SK-N-MC (cell line): ENCODE measurements at regions not wholly inside any gene's neighbourhood (a gene's known extent, or its start where the extent isn't known, plus 50 kb on each side); places are given as distances from the start of the nearest gene placed in this dataset.
"Not testable (repeated sequence)": the region's sequence is repeated elsewhere in the genome, so short reads cannot be mapped to it uniquely, and the experiment has no call there.

ENCODE experiments used
- DNase-seq: peaks from one replicate; pipeline ENCODE4 v3.0.0-alpha.2; 2011; ENCODE audit warnings: low read depth, low spot score
- H3K27ac ChIP-seq: fragments of 200-600 bp; sonication (generic); 2 replicates; pipeline ENCODE4 v1.5.1; 2016; ENCODE audit warnings: mixed run types
- H3K36me3 ChIP-seq: fragments of 200-600 bp; sonication (generic); 2 replicates; pipeline ENCODE4 v1.6.1; 2017; ENCODE audit warnings: antibody characterized with exemption, low read length, mixed read lengths; ENCODE audit not compliant: insufficient read depth
- H3K4me3 ChIP-seq: fragments of 200-600 bp; sonication (generic); 2 replicates; pipeline ENCODE4 v1.5.1; 2016
- H3K9ac ChIP-seq: fragments of 200-600 bp; sonication (generic); 2 replicates; pipeline ENCODE4 v1.8.0; 2017; ENCODE audit warnings: mixed run types, mixed read lengths; ENCODE audit not compliant: insufficient read length
- H3K9me3 ChIP-seq: fragments of 200-600 bp; sonication (generic); 2 replicates; pipeline ENCODE4 v1.6.1; 2017; ENCODE audit warnings: low read depth, mild to moderate bottlenecking, antibody characterized with exemption, low read length, moderate library complexity, mixed read lengths
- EZH2 ChIP-seq: fragments of 200-600 bp; sonication (generic); IDR thresholded peaks from one replicate; pipeline ENCODE4 v1.6.1; 2017; ENCODE audit warnings: antibody characterized with exemption
- FOXP2 ChIP-seq: optimal IDR thresholded peaks from 2 replicates; pipeline ENCODE3; 2011; ENCODE audit warnings: mild to moderate bottlenecking, moderate library complexity; ENCODE audit not compliant: insufficient read depth; ENCODE audit errors: extremely low read length, control extremely low read depth
- POLR2AphosphoS5 ChIP-seq: IDR thresholded peaks from 2 replicates; pipeline ENCODE4 v1.6.1; 2012; ENCODE audit warnings: mild to moderate bottlenecking, low read depth, low read length, borderline replicate concordance

GRCh38 chr2:31813016-31813415, 197.8 kb downstream of the MEMO1 start:
- Histone ChIP-seq H3K4me3 (no peak overlapping the region), H3K36me3 (no peaks in the 10 kb centered on the region), H3K9me3 (no peaks in the 10 kb centered on the region), H3K27ac (no peak overlapping the region), H3K9ac (no peak overlapping the region)
- no peak for DNase-seq
- no peak for TF ChIP-seq POLR2AphosphoS5
- no peak for TF ChIP-seq EZH2
- TF ChIP-seq FOXP2: no peak

GRCh38 chr2:31812051-31812798, 198.6 kb downstream of the MEMO1 start:
- H3K36me3 ChIP-seq: no peaks in the 10 kb centered on the region
- H3K4me3 ChIP-seq: no peak overlapping the region
- no peak overlapping the region for H3K9ac ChIP-seq
- TF ChIP-seq EZH2: no peak
- TF ChIP-seq FOXP2: no peak
- no peak for TF ChIP-seq POLR2AphosphoS5
- H3K9me3 ChIP-seq: no peaks in the 10 kb centered on the region
- no peak overlapping the region for H3K27ac ChIP-seq
- no peak for DNase-seq

- Histone ChIP-seq H3K4me3 (no peak overlapping the region), H3K9ac (no peak overlapping the region)
Observed at GRCh38 chr2:31811482-31811881, 199.3 kb downstream of the MEMO1 start.

GRCh38 chr2:31810200-31810917, 200.4 kb downstream of the MEMO1 start:
- H3K27ac ChIP-seq: no peak overlapping the region
- no peak for TF ChIP-seq POLR2AphosphoS5
- no peak for TF ChIP-seq EZH2
- TF ChIP-seq FOXP2: no peak
- H3K9me3 ChIP-seq: no peaks in the 10 kb centered on the region

More at GRCh38 chr2:31811482-31811881, 199.3 kb downstream of the MEMO1 start:
- Histone ChIP-seq H3K36me3 (no peaks in the 10 kb centered on the region), H3K27ac (no peak overlapping the region), H3K9me3 (no peaks in the 10 kb centered on the region)
- no peak for TF ChIP-seq POLR2AphosphoS5
- no peak for TF ChIP-seq EZH2
- TF ChIP-seq FOXP2: no peak
- DNase-seq: no peak

GRCh38 chr2:31805688-31806087, 205.1 kb downstream of the MEMO1 start:
- no peak for DNase-seq
- no peak overlapping the region for H3K4me3 ChIP-seq
- H3K9me3 ChIP-seq: no peaks in the 10 kb centered on the region
- TF ChIP-seq POLR2AphosphoS5: no peak
- no peak for TF ChIP-seq EZH2
- no peak for TF ChIP-seq FOXP2
- no peak overlapping the region for H3K9ac ChIP-seq
- no peaks in the 10 kb centered on the region for H3K36me3 ChIP-seq
- H3K27ac ChIP-seq: no peak overlapping the region

More at GRCh38 chr2:31810200-31810917, 200.4 kb downstream of the MEMO1 start:
- Histone ChIP-seq H3K36me3 (no peaks in the 10 kb centered on the region), H3K4me3 (no peak overlapping the region), H3K9ac (no peak overlapping the region)
- no peak for DNase-seq

- not testable (repeated sequence) for H3K27ac ChIP-seq, H3K9ac ChIP-seq, DNase-seq, H3K4me3 ChIP-seq, H3K9me3 ChIP-seq, H3K36me3 ChIP-seq
Observed at GRCh38 chr2:31803481-31804153, 207.2 kb downstream of the MEMO1 start.

- Histone ChIP-seq H3K27ac (no peak overlapping the region), H3K9me3 (no peaks in the 10 kb centered on the region), H3K4me3 (no peak overlapping the region), H3K9ac (no peak overlapping the region), H3K36me3 (no peaks in the 10 kb centered on the region)
- DNase-seq: no peak
- TF ChIP-seq FOXP2 (no peak), EZH2 (no peak), POLR2AphosphoS5 (no peak)
Observed at GRCh38 chr2:31802711-31803110, 208.1 kb downstream of the MEMO1 start.

- H3K27ac ChIP-seq, H3K4me3 ChIP-seq, H3K9ac ChIP-seq, H3K9me3 ChIP-seq, DNase-seq, H3K36me3 ChIP-seq: not testable (repeated sequence)
Observed at GRCh38 chr2:31799282-31799681, 211.5 kb downstream of the MEMO1 start.
